H1 (cell line): ENCODE measurements at regions not wholly inside any gene's neighbourhood (a gene's known extent, or its start where the extent isn't known, plus 50 kb on each side); places are given as distances from the start of the nearest gene placed in this dataset.

Source experiments
- ASH2L ChIP-seq: fragments of 200-600, 300-600 bp; sonication (generic); IDR thresholded peaks from one replicate; pipeline ENCODE4 v1.7.1; 2017; ENCODE audit warnings: low read length
- BCL11A ChIP-seq, 2 experiments: IDR thresholded peaks; one replicate each; pipeline ENCODE4 v1.6.1; 2011; ENCODE audit warnings: low read depth in 2 of 2, low read length in 2 of 2, mild to moderate bottlenecking in 2 of 2
- CBX5 ChIP-seq: fragments of 300-800, 300-1000 bp; sonication (generic); IDR thresholded peaks from 2 replicates; pipeline ENCODE4 v1.7.1; 2016; ENCODE audit warnings: antibody characterized with exemption, low read length, low read depth
- CBX8 ChIP-seq: fragments of 300-800, 300-1000 bp; sonication (generic); IDR thresholded peaks from 2 replicates; pipeline ENCODE4 v1.7.1; 2016; ENCODE audit warnings: low read depth, low read length, borderline replicate concordance
- CEBPB ChIP-seq: IDR thresholded peaks from 2 replicates; pipeline ENCODE4 v1.6.1; 2012; ENCODE audit warnings: low read depth, low read length
- CTCF ChIP-seq, 3 experiments: IDR thresholded peaks; 1 replicate in 2 of 3; 2 replicates in 1 of 3; pipeline versions ENCODE4 v1.5.1 to v1.6.1; 2011; ENCODE audit warnings: low read length in 3 of 3, mild to moderate bottlenecking in 3 of 3, inconsistent platforms in 2 of 3, low read depth in 1 of 3, moderate library complexity in 1 of 3; ENCODE audit not compliant: insufficient read depth in 1 of 3; ENCODE audit errors: control extremely low read depth in 1 of 3
- EZH2 ChIP-seq: fragments of 200-600 bp; sonication (generic); IDR thresholded peaks from 2 replicates; pipeline ENCODE4 v1.7.1; 2012; ENCODE audit warnings: low read depth, mild to moderate bottlenecking, moderate library complexity, low read length, inconsistent platforms; ENCODE audit not compliant: severe bottlenecking
- HDAC2 ChIP-seq, 2 experiments: fragments of 300-600 bp in 1 of 2; sonication (generic) in 1 of 2; IDR thresholded peaks; 2 replicates each; pipeline ENCODE4 v1.6.1; 2011 to 2012; ENCODE audit warnings: low read depth in 2 of 2, low read length in 2 of 2, mild to moderate bottlenecking in 2 of 2, moderate library complexity in 2 of 2, borderline replicate concordance in 1 of 2, inconsistent platforms in 1 of 2
- JUND ChIP-seq: IDR thresholded peaks from 2 replicates; pipeline ENCODE4 v1.6.1; 2011; ENCODE audit warnings: mild to moderate bottlenecking, improper control_type of control experiment, low read length
- KDM4A ChIP-seq: IDR thresholded peaks from one replicate; pipeline ENCODE4 v1.7.1; 2012; ENCODE audit warnings: low read depth, mild to moderate bottlenecking, moderate library complexity, low read length, inconsistent platforms; ENCODE audit not compliant: severe bottlenecking
- MAFK ChIP-seq: IDR thresholded peaks from 2 replicates; pipeline ENCODE4 v1.6.1; 2012; ENCODE audit warnings: low read depth, mild to moderate bottlenecking, improper control_type of control experiment, low read length
- PHF8 ChIP-seq: fragments of 200-600 bp; sonication (generic); conservative IDR thresholded peaks from 2 replicates; pipeline ENCODE4 v1.7.1; 2012; ENCODE audit warnings: low read depth, mild to moderate bottlenecking, inconsistent platforms, low read length, moderate library complexity
- POLR2A ChIP-seq, 2 experiments: IDR thresholded peaks; 1 replicate in 1 of 2; 2 replicates in 1 of 2; pipeline ENCODE4 v1.6.1; 2011; ENCODE audit warnings: low read depth in 2 of 2, low read length in 2 of 2, mild to moderate bottlenecking in 2 of 2; ENCODE audit errors: control extremely low read depth in 1 of 2
- POU5F1 ChIP-seq: IDR thresholded peaks from 2 replicates; pipeline ENCODE4 v1.6.1; 2011; ENCODE audit warnings: low read depth, mild to moderate bottlenecking, low read length, moderate library complexity
- RAD21 ChIP-seq, 2 experiments: IDR thresholded peaks in 1 of 2; conservative IDR thresholded peaks in 1 of 2; 2 replicates each; pipeline ENCODE4 v1.6.1; 2011; ENCODE audit warnings: low read depth in 2 of 2, low read length in 2 of 2, improper control_type of control experiment in 1 of 2, inconsistent platforms in 1 of 2, mild to moderate bottlenecking in 1 of 2, moderate library complexity in 1 of 2
- RNF2 ChIP-seq: fragments of 200-900, 300-1000 bp; sonication (generic); IDR thresholded peaks from 2 replicates; pipeline ENCODE4 v1.7.1; 2016; ENCODE audit warnings: borderline replicate concordance, low read depth, mild to moderate bottlenecking, antibody characterized with exemption, low read length; ENCODE audit not compliant: poor library complexity, severe bottlenecking; ENCODE audit errors: missing control alignments
- RXRA ChIP-seq: IDR thresholded peaks from 2 replicates; pipeline ENCODE4 v1.6.1; 2011; ENCODE audit warnings: low read depth, mild to moderate bottlenecking, low read length, moderate library complexity; ENCODE audit not compliant: insufficient read depth
- SIX5 ChIP-seq: IDR thresholded peaks from 2 replicates; pipeline ENCODE4 v1.6.1; 2011; ENCODE audit warnings: mild to moderate bottlenecking, low read depth, low read length
- SP2 ChIP-seq: IDR thresholded peaks from 2 replicates; pipeline ENCODE4 v1.6.1; 2012; ENCODE audit warnings: mild to moderate bottlenecking, low read length, inconsistent platforms
- SUZ12 ChIP-seq: fragments of 200-600 bp; sonication (generic); IDR thresholded peaks from 2 replicates; pipeline ENCODE4 v1.6.1; 2012; ENCODE audit warnings: mild to moderate bottlenecking, inconsistent platforms, low read length, moderate library complexity, mixed read lengths
- TEAD4 ChIP-seq: IDR thresholded peaks from 2 replicates; pipeline ENCODE4 v1.6.1; 2012; ENCODE audit warnings: low read depth, low read length, inconsistent platforms, mixed read lengths
- YY1 ChIP-seq: IDR thresholded peaks from 2 replicates; pipeline ENCODE4 v1.6.1; 2011; ENCODE audit warnings: low read depth, mild to moderate bottlenecking, low read length

- TF ChIP-seq YY1 (no peak), CTCF (IDR thresholded peaks at IDR 0.05; ENCODE audit: control extremely low read depth in 1 of 3, insufficient read depth in 1 of 3, low read depth in 1 of 3, low read length in 3 of 3) (no peak), BCL11A (IDR thresholded peaks at IDR 0.05; ENCODE audit: low read depth in 2 of 2, low read length in 2 of 2) (peak in 1 of 2 experiments; percentile 54), EZH2 (no peak), SIX5 (no peak), SP2 (no peak), ASH2L (no peak), RAD21 (IDR thresholded peaks at IDR 0.05 in 1 of 2, conservative IDR thresholded peaks at IDR 0.05 in 1 of 2; ENCODE audit: low read depth in 2 of 2, low read length in 2 of 2) (no peak), CEBPB (no peak), SUZ12 (no peak), POU5F1 (no peak), HDAC2 (IDR thresholded peaks at IDR 0.05; ENCODE audit: borderline replicate concordance in 1 of 2, low read depth in 2 of 2, low read length in 2 of 2) (peak in 1 of 2 experiments; percentile 63; a peak in 1 of 4 replicates), PHF8 (no peak), MAFK (no peak), KDM4A (no peak), CBX5 (no peak), RXRA (no peak), POLR2A (IDR thresholded peaks at IDR 0.05; ENCODE audit: control extremely low read depth in 1 of 2, low read depth in 2 of 2, low read length in 2 of 2) (no peak), JUND (0 out of 2 replicates have a peak, but pooled peaks have one; percentile 5), CBX8 (no peak), RNF2 (no peak), TEAD4 (no peak)
Observed at GRCh38 chr12:89247541-89247942, 104.8 kb downstream of the DUSP6 start (continued).
